HG03135 (cell line): ENCODE measurements at regions not wholly inside any gene's neighbourhood (a gene's known extent, or its start where the extent isn't known, plus 50 kb on each side); places are given as distances from the start of the nearest gene placed in this dataset.

Experiments used
- ATAC-seq: cut with Tn5 transposase; IDR thresholded peaks from one replicate; pipeline ENCODE4 v1.9.1; 2021; ENCODE audit warnings: mild to moderate bottlenecking, moderate library complexity; ENCODE audit not compliant: unreplicated experiment

DNA sequence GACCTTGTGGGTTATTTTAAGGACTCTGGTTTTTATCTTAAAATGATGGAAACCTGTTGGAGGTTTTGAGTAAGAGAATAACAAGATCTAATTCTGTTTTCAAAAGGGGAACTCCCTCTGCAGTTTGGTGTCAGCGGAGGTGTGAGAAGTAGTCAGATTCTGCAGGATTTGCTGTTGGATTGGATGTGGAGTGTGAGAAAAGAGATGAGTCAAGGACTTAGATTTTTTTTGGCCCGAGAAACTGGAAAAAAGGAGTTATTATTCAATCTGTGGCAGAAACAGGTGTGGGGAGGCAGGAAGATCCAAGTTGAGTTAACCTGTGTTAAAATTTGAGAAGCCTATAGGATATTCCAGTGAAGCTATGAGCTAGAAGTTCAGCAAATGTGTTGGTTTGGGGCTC, 337.2 kb upstream of the FANCL start:
- no peak for ATAC-seq

GRCh38 chr2:58574873-58575272, 333.7 kb upstream of the FANCL start:
- no peak for ATAC-seq

- ATAC-seq = no peak
Observed at GRCh38 chr2:58572731-58573130, 331.6 kb upstream of the FANCL start.

- ATAC-seq = peak; percentile 84
Observed at GRCh38 chr2:58571181-58571852, 330.2 kb upstream of the FANCL start.

DNA sequence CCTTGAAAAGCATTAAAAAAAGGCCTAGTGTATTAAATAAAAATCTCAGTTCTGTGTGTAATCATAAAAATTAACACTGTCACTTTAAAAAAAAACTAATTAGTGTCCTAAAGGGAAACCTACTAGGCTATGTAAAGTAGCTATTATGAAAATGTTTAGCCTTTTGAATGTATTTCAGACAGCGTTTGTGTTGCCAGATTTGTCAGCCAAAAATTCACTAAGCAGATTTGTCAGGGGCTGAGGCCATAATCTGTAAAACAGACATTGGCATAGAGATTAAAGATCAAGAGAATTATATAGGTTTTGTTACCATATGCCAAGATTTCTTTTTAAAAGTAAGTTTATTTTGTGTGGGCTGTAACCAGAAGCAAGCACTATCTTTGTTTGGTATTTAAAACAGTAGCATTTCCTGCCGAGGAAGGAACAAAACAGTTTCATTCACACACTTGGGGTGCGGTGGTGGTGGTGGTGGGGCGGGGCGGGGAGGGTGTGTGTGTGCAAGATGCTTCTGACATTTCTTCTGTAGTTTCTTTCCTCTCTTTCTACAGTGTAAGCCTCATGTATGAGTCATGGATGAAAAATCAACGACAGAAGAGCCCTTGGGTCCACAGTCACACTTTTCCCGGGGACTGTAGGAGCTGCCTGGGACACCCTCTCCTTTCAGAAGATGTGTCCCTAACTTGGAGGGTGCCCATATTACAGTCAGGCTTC, 328.5 kb upstream of the FANCL start:
- ATAC-seq = no peak

DNA sequence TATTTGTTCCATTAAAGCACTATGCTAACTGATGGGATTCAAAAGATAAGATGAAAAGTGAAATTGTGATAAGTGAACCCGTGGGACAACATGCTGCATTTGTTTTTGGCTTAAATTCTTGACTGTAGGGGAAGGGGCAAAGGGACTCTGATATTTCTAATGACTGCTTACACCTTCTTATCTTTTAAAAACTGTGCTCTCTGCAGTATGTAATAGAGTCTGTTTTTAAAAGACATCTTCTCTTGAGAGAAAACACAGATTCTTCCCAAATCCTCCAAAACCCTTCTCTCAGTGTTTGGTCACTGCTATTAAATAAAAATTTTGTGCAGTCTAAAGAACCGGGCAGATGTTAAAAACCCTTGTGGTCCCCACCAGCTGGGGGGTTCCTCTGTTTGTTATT, 327.8 kb upstream of the FANCL start:
- no peak for ATAC-seq

DNA sequence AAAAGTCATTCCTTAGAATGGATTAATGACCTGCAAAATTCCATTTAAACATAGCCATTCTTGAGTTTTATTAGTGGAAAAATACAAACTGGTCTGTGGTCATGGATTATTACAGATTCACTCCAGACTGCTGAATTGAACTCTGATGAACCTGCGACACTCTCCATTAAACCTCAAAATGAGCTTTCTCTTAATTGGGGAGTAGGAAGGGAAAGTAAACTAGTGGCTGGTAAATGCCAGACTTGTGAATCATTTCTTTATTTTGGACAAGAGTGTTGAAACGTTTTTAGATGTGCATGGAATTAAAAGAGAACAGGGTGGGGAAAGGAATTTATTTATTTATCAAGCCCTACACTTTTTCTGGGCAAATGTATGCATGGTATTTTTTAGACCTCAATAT, 321.2 kb upstream of the FANCL start:
- ATAC-seq = no peak

- no peak for ATAC-seq
Observed at GRCh38 chr2:58560531-58560930, 319.4 kb upstream of the FANCL start.

DNA sequence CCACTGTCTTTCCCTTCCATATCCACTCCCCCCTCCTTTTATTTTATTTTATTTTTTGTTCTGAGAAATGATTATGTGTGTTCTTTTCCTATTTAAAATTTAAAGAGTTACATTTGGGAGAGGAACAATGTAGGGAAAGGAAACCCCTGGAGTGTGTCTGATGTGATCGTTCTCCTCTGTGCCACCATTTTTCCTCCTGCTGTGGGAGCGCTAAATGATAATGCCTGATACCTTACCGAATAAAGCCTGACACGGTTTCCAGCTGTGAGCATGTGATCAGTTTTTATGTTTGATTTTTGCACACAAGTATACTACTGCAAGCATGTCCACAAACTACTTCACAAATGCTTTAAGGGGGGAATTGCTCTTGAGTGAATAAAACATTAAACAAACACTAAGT, 317.8 kb upstream of the FANCL start:
- ATAC-seq = no peak

DNA sequence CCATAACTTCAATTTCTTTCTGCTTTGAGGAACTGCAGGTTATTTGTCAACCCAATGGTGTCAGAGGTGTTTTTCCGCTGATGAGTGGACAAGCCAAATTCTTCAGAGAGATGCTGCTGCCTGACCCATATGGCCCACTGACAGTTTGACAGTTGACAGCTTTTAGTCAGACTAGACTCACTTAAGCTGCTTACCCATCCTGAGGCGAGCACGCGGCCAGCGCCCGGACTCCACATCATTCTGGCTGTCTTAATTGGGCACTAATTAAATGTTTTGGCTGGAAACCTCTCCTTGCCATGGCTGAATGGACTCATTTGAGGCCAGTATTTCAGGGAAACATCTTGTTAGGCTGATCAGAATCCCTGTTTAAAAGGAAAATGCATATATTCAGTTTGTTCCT, 316.1 kb upstream of the FANCL start:
- no peak for ATAC-seq

GRCh38 chr2:58553937-58554336, 312.8 kb upstream of the FANCL start:
- no peak for ATAC-seq

GRCh38 chr2:58553522-58553921, 312.4 kb upstream of the FANCL start:
- ATAC-seq = no peak

- no peak for ATAC-seq
Observed at GRCh38 chr2:58545300-58546280, 304.5 kb upstream of the FANCL start.

DNA sequence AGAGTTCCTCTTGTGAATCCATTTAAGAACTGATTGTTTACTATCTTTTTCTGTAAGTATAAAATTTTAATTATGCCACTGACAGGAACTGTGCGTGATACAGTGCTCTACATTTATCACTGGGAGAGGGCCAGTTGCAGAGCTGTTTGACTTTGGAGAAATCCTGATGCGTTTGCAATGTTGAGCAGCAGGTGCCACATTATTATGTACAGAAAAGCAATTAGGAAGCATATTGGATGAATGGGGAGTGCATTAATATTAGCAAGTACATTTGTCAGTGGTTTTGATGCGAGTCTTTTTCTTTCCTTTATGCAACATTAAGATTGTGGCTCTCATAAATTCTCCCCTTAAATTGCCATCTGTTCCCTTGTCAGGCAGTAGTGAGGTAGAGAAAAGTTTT, 302.3 kb upstream of the FANCL start:
- ATAC-seq = no peak

GRCh38 chr2:58541511-58541910, 300.4 kb upstream of the FANCL start:
- ATAC-seq = no peak

DNA sequence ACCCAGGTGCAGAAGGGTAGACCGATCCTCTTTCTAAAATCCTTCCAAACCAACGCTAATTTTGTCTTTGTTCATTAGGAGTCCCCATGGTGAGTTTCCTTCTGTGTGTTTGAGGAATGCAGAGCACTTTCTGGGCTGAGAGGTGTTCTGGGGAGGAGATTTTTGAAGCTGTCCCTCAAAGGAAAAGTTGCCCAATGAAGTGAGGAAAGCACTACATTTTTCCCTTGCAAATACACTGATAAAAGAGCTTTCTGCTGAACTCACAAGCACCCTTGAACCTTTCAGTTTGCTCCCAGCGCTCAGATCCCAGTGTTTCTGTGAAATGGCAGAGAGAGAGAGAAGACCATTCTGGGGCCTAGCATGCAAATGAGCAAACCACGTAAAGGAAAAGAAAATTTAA, 299.6 kb upstream of the FANCL start:
- ATAC-seq = no peak

DNA sequence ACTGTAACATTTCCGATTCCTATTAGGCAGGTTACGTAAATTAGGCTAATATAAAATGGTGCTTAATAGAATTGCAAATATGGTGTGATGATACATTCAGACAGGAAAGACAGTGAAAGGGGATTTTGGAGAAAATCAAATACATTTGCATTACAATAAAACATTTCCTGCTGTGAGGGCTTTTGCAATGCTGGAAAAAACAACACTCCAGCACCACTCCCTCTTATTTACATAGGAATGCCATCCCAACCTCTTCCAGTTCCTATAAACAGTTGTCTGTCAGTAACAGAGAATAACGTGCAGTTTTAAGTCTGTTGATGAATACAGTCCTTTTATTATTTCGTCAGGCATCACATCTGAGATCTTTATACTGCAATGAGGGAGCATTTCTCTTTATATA, 298.8 kb upstream of the FANCL start:
- ATAC-seq = no peak

GRCh38 chr2:58535990-58536389, 294.9 kb upstream of the FANCL start:
- ATAC-seq = no peak

GRCh38 chr2:58535182-58535581, 294.1 kb upstream of the FANCL start:
- no peak for ATAC-seq

GRCh38 chr2:58533376-58533775, 292.3 kb upstream of the FANCL start:
- ATAC-seq = no peak

GRCh38 chr2:58532641-58533040, 291.5 kb upstream of the FANCL start:
- no peak for ATAC-seq

GRCh38 chr2:58527647-58528046, 286.5 kb upstream of the FANCL start:
- ATAC-seq = no peak
